SKM-1 treated with dmso at 0.1 percent for 144 hours (cell line): ENCODE measurements at regions not wholly inside any gene's neighbourhood (a gene's known extent, or its start where the extent isn't known, plus 50 kb on each side); places are given as distances from the start of the nearest gene placed in this dataset.
A peak's percentile ranks its signal among the peaks of the same experiment; 100 is the strongest.
"Not testable (repeated sequence)": the region's sequence is repeated elsewhere in the genome, so short reads cannot be mapped to it uniquely, and the experiment has no call there.

Experiments
- DNase-seq: peaks from one replicate; lab custom pipeline; 2025; ENCODE audit not compliant: unreplicated experiment; lab: John Stamatoyannopoulos, UW

DNA sequence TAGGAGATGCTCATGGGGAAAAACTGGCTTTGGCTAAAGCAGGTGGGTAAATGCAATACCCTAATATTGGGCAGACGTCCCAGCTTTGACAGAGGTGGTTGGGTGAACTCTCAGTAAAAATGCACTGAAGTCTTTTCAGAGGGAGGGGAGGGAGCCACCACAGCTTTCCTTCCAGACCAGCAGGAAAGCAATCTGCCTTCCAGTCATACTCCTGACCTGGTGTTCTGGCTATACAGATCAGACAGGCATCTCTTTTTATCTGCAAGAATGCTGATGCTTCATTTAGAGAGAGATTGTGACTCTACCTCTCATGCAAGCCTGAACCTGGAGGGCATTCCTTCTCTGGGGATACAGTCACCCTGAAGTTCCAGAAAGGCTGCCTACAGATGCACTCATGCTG is 52.6 kb upstream of the ICA1 start:
- DNase-seq: no peak

GRCh38 chr7:8319115-8319514 is 57.1 kb upstream of the ICA1 start:
- no peak for DNase-seq

DNA sequence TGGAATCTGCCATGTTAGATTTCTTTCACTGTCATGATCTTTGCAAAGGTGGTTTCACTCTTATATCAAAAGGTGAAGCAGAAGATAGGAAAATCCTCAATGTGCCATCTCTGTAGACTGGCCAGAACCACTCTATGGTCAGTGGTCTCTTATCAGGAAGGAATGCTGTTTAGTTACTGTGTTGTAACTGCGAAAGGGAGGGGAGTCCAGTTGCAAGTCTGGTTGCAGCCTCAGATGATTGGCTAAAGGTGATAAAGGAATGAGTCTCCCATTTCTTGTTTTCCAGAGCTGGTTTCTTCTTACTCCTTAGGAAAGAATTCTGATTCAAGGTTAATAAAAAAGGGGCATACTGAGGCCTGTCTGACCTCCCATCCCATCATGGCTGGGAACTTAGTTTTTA is 58.2 kb upstream of the ICA1 start:
- DNase-seq: no peak

DNA sequence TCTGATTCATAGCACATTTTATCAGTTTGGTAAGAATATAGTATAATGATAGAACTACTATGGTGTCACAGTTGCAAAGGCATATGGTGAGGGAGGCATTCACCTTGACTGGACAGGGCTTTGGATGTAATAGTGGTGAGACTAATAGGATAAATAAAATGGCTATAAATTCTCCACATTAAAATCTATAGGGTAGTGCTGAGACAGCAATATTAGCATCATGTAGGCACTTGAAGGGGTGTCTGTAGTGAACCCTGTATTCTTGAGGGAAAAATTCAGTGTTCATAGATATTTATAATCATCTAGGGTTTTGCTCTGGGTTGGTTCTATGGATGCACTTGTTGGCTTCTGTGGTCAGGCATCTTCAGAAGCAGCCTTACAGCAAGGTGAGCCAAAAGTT is 59.3 kb upstream of the ICA1 start:
- DNase-seq: no peak

DNA sequence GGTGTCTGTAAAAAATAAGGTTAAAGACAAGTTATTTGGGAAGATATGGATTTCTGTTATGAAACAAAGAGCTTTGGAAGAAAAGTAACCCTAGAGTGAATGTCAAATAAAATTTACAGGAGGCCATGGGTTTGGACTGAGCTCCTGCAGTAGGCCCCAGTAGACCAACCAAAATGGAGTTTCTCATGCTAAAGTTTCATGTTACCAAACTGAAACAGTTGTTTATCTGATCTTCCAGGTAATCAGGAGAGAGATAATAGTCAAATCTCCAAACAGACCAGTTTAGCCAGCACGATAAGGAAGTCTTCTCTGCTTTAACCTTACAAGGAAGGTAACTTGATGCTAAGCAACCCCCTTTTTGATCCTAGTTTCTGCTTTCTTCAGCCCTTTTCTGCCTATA is 60.7 kb upstream of the ICA1 start:
- DNase-seq: no peak

- no peak for DNase-seq
These were observed 63.1 kb upstream of the ICA1 start for GRCh38 chr7:8325067-8325466.

- DNase-seq: no peak
These were observed 65.2 kb upstream of the ICA1 start for GRCh38 chr7:8327199-8327598.

DNA sequence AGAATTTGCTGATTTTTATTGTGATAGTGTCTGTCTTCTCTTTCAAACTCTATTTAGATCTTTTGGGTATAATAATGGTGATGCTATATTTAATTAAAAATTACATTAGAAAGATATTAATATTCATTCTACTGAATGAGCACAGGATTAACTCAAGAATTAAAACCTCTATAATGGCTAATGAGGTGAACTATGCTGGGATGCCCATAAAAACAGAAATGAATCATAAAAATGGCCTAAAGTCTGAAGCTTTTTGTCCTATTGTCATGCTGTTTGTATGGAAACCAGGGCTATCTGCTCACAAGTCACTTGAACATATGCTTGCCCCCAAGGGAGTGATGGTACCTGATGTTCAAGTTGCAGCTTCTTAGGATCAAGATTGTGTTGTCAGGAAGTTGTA is 76.2 kb upstream of the ICA1 start:
- DNase-seq: no peak

- no peak for DNase-seq
These were observed 81.6 kb upstream of the ICA1 start for GRCh38 chr7:8343556-8343955.

DNA sequence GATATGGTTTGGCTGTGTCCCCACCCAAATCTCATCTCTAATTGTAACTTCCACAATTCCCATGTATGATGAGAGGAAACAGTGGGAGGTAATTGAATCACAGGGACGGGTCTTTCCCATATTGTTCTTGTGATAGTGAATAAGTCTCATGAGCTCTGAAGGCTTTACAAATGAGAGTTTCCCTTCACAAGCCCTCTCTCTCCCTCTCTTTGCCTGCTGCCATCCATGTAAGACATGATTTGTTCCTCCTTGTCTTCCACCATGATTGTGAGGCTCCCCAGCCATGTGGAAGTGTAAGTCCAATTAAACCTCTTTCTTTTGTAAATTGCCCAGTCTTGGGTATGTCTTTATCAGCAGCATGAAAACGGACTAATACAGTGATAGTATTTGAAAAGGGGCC is 85.4 kb upstream of the ICA1 start:
- not testable (repeated sequence) for DNase-seq

DNA sequence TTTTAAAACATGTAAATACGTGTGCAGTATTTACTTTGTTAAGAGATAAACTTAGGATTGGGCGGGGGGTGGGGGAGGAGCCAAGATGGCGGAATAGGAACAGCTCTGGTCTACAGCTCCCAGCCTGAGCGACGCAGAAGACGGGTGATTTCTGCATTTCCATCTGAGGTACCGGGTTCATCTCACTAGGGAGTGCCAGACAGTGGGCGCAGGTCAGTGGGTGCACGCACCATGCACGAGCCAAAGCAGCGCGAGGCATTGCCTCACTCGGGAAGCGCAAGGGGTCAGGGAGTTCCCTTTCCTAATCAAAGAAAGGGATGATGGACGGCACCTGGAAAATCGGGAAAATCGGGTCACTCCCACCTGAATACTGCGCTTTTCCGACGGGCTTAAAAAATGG is 81.8 kb upstream of the NXPH1 start:
- DNase-seq: not testable (repeated sequence)

DNA sequence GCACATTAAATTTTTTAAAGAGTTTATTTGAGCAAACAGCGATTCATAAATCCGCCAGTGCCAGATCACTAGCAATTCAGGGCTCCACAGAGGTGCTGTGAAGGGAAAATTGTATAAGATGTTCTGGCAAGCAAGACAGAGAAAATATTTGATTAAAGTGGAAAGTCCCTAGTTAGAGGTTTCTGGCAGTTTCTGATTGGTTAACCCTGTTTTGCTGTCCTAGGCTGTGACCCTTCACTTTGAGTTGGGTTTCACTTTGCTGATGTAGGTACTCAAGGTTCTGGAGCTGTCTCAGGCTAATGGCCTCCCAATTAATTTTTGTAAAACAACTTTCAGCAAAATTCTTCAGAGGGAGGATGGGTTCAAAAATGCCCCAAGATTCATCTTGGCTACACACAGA is 79.4 kb upstream of the NXPH1 start:
- no peak for DNase-seq

DNA sequence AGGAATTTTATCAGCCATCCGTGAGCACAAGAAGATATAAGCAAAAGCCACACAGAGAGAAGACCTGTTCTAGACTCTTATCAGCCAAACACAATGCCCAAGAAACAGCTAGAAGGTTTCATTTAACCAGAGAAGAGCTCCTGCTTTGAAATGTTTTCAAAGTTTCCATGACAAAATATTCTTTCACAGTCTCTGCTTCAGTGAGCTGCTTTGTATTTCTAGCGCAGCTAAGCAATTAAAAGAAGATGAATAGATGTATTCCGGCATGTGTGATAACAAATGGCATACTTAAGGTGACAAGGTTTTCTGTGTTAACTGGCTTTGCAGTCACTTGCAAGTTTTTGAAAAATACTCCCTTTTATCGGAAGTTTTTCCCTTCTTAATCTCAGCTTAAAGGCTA is 78.9 kb upstream of the NXPH1 start:
- DNase-seq: no peak

DNA sequence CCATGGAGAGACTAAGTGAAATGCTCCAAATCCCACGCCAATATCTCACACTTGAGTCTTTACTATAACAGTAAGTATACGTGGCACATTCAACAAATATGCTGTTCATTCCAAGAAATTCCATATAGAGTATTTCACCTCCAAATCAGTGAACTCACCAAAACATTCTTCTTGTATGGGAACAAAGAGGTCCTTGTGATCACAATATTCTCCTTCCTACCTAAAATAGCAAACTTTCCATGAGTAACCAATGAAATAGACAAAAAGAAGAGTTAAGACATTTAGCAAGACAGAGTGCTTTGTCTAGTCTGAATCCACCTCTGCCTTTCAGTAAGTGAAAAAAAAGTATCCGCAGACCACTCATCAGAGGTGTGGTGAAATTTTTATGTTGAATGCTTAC is 77.3 kb upstream of the NXPH1 start:
- DNase-seq: no peak

GRCh38 chr7:8357536-8357935 is 75.9 kb upstream of the NXPH1 start:
- no peak for DNase-seq

- DNase-seq: no peak
These were observed 72.8 kb upstream of the NXPH1 start for GRCh38 chr7:8360564-8361153.

GRCh38 chr7:8362723-8363369 is 70.6 kb upstream of the NXPH1 start:
- DNase-seq: peak; percentile 25

GRCh38 chr7:8363407-8364015 is 69.9 kb upstream of the NXPH1 start:
- no peak for DNase-seq

GRCh38 chr7:8365499-8366110 is 67.8 kb upstream of the NXPH1 start:
- no peak for DNase-seq

DNA sequence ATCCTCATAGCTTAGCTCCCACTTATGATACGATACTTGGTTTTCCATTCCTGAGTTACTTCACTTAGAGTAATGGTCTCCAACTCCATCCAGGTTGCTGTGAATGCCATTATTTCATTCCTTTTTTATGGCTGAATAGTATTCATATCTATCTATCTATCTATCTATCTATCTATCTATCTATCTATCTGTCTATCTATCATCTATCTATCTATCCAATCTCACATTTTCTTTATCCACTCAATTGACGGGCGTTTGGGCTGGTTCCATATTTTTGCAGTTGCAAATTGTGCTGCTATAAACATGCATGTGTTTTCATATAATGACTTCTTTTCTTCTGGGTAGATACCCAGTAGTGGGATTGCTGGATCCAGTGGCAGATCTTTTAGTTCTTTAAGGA is 65.4 kb upstream of the NXPH1 start:
- not testable (repeated sequence) for DNase-seq

GRCh38 chr7:8371742-8372141 is 61.7 kb upstream of the NXPH1 start:
- DNase-seq: no peak

- DNase-seq: no peak
These were observed 59.6 kb upstream of the NXPH1 start for GRCh38 chr7:8373851-8374250.
